ENCODE measurements at regions not wholly inside any gene's neighbourhood (a gene's known extent, or its start where the extent isn't known, plus 50 kb on each side); places are given as distances from the start of the nearest gene placed in this dataset.

DNA sequence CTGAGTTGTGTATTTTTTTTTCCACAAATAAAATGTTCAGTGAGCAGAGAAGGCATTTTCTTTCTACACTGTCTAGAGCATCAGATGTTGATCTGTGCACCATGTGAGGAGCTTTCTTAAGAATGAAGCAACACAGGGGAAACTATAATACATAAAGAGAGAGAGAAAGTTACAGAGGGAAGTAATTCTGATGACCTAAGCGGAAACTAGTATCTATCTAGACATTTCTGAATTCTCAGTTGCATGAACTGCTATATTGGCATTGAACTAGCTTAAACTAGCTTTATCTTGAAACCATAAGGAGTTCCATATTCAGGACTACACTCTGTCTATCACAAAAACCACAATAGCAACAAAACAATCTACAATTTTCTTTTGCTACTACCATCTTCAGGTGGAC, 822.4 kb downstream of the VGLL3 start:
- TF ChIP-seq POLR2A (IDR thresholded peaks at IDR 0.05) = no peak
- TF ChIP-seq, protein P1, sequence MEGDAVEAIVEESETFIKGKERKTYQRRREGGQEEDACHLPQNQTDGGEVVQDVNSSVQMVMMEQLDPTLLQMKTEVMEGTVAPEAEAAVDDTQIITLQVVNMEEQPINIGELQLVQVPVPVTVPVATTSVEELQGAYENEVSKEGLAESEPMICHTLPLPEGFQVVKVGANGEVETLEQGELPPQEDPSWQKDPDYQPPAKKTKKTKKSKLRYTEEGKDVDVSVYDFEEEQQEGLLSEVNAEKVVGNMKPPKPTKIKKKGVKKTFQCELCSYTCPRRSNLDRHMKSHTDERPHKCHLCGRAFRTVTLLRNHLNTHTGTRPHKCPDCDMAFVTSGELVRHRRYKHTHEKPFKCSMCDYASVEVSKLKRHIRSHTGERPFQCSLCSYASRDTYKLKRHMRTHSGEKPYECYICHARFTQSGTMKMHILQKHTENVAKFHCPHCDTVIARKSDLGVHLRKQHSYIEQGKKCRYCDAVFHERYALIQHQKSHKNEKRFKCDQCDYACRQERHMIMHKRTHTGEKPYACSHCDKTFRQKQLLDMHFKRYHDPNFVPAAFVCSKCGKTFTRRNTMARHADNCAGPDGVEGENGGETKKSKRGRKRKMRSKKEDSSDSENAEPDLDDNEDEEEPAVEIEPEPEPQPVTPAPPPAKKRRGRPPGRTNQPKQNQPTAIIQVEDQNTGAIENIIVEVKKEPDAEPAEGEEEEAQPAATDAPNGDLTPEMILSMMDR (IDR thresholded peaks at IDR 0.05) = no peak

Measured in uterus (tissue), 2 donors.